DMS53 treated with DMSO at 0.1 percent for 48 hours (cell line): ENCODE measurements at regions not wholly inside any gene's neighbourhood (a gene's known extent, or its start where the extent isn't known, plus 50 kb on each side); places are given as distances from the start of the nearest gene placed in this dataset.
"Not testable (repeated sequence)": the region's sequence is repeated elsewhere in the genome, so short reads cannot be mapped to it uniquely, and the experiment has no call there.

Experiments
- DNase-seq: peaks from one replicate; lab custom pipeline; 2025; ENCODE audit not compliant: unreplicated experiment; lab: John Stamatoyannopoulos, UW

DNA sequence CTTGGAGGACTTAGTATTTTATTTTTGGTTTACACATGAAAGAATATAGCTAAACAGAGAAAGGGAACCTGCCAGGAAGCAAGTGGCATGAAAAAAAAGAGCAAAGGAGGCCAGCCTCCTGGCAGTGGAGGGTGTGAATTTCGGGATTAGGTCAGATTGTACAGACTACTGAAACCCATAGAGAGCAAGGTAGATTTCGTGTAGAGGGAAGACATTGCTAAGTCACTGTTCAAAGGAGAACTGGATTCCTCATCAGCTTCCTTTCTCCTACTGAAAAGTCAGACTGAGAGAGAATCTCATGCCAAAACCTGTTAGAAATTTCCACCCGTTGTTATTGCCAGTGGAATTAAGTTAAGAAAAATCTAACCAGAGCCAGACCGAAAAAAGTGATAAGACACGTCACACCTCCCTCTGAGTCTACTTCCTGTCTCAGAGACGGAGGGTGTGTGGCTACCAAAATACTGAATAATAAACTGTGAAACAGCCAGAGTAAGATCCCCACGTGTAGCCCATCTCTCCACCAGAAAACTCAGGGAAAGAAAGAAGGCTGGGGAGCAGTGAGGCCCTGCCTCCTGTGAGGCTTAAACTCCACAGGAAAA lies 118.8 kb downstream of the SKIDA1 start:
- no peak for DNase-seq

DNA sequence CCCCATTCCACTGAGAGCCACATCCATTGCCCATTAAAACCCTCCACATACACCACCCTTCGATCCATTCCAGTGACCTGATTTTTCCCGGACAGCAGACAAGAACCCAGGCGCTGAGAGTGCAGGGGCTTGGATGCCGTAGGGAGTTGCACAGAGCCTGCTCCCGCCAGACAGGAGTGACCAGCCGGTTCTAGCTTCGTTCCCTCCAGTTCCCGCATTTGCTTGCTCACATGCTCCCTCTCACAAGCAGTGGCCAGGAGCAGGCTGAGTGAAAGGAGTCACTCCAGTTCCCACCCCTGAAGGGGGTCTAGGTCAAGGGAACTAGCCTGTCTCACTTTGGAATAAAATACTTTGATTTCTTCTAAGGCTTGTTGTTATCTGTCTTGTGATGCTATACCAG lies 119.5 kb downstream of the SKIDA1 start:
- no peak for DNase-seq

DNA sequence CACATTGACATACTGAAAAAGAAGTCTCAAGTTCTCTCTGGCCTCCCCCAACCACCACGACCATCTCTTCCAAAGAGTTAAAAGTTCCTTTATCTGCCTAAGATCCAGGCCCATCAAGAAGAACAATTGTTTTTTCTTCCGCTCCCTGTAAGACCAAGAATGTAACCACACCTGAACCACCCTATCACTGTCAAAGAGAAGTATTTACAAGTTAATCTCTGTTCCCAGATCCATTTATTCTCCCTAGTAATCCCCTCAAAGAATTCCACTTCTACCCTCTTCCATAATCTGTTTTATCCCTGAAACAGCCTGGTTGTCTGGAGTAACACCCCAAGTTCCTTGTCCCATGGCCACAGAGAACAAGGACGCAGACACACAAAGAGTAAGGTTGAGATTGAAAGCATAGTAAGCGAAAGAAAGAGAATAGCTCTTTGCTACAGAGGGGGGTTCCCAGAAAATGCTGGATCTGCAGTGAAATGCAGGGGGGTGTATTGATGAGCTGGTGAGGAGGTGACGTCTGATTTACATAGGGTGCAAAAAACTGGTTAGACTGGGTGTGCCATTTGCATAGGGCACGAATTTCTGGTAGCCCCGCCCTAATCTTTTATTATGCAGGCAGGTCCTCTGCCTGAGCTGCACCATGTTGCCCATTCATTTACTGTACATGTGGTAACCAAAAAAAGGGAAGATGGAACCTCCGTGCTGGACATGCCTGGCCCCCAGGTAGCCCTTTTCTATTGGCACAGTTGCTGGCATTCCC lies 122.0 kb downstream of the SKIDA1 start:
- DNase-seq, result no peak

DNA sequence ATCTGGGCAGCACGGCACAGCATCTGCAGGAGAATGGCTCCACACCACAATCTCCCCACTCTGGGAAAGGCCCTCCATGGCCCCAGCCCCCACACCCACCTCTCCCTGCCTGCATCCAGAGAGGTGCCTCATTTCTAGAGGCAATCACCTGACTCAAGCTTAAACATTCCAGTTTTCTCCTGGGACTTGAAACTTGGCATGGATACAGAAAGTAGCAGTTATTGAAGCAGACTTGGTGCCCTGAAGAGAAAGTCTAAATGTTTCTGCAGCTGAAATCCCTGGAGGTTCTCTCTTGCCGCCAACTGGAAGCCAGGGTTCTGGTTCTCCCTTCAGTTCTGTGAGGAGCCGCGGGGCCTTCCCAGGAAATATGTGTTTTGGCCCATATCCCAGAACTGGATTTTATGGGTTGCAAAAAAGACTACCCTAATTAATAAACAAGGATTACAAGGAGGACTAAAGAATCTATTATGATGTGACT lies 122.8 kb downstream of the SKIDA1 start:
- no peak for DNase-seq

DNA sequence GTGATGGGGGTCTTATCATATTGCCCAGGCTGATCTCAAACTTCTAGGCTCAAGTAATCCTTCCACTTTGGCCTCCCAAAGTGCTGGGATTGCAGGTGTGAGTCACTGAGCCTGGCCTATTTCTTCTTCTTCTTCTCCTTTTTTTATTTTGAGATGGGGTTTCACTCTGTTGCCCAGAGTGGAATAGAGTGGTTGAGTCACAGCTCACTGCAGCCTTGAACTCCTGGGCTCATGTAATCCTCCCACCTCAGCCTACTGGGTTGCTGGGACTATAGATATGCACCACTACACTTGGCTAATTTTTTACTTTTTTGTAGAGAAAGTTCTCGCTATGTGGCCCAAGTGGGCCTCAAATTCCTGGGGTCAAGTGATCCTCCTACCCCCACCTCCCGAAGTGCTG lies 124.3 kb downstream of the SKIDA1 start:
- DNase-seq, result no peak

DNA sequence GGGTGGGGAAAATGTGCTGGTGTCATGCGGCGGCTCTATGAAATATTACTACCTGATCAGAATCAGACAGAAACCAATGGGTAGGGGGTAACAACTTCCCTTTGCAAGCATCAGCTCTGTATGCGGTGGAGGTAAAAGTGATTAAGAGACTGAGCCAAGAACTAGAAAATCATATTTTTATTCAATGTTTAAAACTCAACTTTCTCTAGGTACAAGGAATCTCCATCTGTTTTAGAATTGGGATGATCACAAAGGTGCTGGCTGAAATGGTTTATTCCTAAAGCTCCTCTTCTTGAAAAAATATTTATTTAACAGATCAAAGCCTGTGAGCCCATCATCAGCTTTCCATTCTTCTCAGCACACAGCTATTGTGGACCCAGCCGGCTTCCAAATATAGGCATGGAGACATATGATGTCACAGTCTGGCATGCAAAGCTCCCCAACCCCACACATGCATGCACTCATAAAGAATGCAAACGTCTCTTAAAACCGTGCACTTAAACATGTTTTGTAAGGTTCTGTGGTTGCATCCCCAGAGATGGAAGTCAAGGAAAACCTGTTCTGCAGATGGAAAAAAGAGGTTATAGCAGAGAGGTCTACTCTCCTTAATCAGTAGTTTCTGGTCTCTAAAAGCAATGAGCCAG lies 126.0 kb downstream of the SKIDA1 start:
- peak; percentile 91 for DNase-seq

DNA sequence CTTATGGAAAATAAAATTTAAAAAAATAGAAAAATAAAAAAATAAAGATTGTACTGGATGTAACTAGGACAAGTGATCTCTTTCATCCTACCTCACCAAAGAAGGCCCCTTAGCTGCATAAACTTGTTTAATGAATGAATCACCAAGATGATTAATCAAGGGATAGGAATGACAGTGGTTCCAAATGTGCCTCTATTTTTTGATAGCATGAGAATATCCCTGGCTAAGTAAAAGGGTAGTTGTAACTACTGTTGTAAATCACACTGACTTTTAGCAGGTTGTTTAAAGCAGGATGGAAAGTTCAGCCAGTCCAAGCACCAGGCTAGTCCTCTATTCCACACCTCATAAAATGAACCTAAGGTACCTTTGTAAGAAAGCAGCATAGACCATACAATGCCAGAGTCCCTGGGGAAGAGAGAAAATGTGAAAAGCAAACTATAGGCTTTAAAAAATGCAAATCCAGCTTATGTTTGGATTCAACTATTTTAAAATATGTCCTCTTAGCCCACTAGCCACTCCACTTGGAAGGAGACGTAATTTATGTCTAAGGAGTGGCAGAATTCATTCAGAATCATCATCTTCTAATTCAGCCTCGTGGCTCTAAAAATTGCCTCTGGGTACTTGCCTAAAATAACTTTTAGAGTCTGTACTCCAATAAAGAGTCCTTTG lies 126.8 kb downstream of the SKIDA1 start:
- peak; percentile 4 for DNase-seq

DNA sequence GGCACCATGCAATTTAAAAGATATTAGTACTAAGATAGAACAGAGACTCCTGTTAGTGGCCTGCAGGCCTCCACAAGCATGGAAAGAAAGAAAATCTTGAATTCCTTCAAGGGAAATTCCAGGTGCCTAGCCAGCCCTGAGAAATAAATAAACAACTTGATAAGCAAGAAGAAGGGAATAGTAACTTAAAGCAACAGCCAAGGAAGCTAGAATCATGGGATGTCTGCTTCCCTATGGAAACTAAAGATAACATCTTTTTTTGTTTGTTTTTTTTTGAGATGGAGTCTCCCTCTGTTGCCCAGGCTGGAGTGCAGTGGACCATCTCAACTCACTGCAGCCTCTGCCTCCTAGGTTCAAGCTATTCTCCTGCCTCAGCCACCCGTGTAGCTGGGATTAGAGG lies 128.6 kb downstream of the SKIDA1 start:
- DNase-seq, result no peak

DNA sequence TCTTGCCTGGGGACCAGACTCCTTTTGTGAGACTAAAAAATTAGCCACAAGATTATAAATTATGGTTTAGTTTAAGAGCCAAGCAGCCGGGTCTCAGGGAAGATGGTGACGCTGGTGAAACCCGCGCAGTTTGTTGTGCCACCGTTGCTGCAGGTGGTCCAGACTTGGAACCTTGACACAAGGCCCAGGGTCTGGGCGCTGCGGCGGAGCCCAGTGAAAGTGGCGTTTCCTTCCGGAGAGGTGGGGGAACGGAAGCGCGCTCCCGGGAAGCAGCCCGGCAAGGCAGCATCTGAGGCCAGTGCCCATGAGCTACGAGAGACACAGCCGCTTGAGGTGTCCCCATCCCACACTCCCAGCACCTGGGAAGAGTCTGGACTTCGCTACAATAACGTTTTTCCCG lies 131.6 kb downstream of the SKIDA1 start:
- no peak for DNase-seq

DNA sequence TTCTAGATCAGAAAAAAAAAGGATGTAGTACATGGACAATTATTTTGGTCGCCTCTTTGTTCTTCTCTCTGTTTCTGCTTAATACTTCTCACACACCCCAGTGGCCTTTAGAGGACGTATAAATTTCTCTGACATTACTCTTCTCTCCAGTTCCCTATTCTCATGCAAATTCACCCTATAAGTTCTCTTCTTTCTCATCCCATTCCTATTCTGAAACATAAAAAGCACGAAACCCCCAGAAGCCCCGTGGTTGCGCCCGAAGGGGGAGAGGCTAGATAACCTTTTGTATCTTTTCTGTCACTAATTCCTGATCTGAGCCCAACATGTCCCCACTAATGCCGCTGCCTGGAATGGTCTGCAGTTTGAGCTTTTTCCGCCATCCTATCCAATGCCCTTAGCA lies 136.9 kb downstream of the SKIDA1 start:
- DNase-seq, result no peak

DNA sequence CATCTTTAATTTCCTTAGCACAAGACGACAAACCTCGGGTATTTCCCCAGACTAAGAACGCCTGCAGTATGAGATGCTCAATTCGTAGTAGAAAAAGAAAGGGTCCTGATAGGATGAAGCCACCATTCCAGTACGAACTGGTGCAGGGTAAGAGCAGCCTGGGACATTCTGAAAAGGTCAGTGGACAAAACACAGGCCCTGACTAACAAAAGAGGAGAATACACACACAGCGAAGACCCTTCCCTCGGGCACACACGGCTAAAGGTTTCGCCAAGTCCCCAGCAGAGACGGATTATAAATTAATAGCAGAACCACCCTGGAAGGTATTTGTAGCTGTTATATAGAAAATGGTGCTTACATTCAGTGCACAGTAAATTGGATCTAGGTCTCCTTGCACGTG lies 137.6 kb downstream of the SKIDA1 start:
- no peak for DNase-seq

DNA sequence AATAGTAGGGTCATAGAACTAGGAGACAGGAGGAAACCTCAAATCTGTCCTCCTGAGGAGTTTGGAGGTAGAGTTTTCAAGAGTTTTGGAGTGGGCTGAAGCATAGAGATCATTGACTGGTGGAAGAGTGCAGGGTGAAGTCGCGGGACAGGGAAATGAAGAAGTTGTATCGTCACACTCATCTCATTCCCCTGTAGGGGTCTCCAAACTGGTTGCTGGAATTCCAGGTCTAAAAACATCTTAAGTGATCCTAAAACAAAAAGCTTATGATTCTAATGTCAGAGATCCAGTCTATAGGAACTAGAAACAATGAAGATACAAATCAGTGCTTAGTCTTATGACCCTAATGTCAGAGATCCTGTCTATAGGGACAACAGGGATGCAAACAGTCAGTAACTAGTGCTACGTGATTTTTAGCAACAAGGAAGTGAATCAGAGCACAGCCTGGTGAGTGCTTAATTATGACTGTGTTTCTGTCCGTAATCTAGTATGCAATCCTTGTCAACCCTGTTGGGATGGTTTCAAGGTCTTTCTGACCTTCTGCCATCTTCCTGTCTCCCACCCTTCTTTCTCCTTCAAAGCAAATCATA lies 139.4 kb downstream of the SKIDA1 start:
- no peak for DNase-seq

DNA sequence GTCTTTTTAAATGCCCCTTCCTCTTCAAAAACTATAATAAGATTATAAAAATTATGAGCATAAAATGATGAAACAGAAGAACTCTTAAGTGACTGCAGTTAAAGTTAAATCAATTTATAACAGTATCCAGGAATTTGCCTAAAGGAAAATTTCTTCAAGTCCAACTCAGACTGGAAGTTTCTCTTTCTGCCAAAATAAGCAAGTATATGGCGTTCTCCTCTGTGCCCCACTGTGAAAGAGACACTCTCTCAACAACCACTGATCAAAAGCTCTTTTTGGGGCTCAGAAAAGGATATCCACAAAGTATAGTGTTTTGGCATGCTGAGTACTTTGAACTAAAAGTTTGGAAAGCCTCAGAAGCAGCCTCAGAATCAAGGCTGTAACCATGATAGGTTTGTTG lies 139.9 kb downstream of the SKIDA1 start:
- DNase-seq, result no peak

DNA sequence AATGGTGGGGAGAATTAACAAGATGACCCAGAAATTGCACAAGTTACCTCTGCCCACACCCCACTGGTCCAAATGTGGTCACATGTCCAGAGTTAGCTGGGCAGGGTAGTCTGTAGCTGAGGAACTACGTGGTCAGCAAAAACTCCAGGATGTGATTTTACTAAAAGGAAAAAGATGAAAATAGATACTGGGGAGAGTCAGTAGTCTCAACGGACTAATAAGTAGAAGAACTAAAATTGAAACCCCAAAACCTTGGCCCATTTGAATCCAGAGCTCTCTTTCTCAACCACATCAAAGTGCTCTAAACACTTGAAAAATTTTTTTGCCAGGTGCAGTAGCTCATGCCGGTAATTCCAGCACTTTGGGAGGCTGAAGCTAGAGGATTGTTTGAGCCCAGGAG lies 146.3 kb downstream of the SKIDA1 start:
- no peak for DNase-seq

DNA sequence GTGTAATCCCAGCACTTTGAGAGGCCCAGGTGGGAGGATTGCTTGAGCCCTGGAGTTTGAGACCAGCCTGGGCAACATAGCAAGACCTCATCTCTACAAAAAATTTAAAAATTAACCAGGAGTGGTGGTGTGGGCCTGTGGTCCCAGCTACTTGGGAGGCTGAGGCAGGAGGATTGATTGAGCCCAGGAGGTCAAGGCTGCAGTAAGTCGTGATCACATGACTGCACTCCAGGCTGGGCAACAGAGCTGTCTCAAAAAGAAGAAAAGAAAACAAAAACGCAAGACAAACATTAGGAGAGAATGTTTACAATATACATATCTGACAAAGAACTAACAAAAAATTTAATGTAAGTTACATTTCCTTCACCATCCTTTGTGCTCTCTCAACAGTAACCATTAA lies 150.2 kb downstream of the SKIDA1 start:
- DNase-seq, result not testable (repeated sequence)

DNA sequence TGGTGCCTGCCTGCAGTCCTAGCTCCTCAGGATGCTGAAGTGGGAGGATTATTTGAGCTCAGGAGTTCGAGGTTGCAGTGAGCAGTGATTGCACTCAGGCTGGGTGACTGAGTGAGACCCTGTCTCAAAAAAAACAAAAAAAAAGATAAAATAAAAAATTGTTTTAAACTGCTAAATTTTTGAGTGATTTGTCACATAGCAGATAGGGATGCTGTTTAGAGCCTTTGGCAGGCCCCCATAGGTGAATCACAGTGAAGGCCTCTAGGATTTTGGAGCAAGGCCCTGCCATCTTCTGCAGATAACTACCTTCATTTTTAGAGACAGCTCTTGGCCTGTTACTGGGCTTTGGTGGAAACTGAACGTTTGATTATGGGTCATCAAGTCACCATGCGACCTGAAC lies 151.6 kb downstream of the SKIDA1 start:
- DNase-seq, result not testable (repeated sequence)

DNA sequence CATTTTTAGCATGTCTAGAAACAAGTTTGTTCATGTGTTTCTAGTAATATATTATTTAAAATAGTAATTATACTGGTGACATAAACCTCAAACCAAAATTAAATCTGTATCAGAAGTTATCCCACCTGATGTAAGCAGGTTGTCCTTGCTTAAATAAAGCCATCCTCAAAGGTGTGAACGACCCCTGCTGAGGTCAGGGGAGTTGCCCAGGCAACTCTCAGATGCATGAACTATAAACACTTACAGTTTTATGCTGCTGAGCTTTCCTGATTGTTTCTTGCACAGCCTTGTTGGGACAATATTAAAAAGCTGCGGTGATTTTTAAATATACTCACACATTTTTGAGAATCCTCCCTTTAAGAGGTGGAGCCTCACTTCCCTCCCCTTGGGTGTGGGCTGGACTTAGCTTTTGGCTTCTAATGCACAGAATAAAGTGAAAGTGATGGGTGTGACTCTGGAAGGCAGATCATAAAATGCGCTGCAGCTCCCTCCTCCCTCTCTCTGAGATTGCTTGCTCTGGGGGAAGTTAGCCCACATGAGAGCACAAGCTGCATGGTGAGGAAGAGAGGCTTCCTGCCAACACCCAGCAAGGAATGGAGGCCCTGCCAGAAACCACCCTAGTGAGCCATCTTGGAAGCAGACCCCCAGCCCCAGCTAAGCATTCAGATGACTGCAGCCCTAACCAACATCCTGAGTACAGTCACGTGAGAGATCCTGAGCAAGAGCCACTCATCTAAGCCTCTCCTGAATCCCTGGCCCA lies 152.7 kb downstream of the SKIDA1 start:
- no peak for DNase-seq

DNA sequence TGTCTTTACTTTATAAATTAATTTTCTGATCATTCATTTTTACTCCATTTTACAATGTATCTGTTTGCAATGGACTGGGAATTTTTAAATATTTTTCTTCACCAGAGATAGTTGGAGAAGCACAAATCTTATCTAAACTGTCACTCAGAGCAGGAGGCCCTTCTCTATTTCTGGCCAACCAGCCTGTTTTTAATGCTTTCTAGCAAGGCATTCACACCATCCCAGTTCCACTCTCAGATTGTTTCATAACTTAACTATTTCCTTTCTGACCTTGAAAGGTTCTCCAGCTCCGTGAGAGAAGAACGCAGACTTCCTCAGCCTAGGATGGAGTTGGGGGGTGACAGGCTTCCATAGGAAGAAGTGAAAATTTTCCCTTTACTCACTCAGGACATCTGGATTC lies 155.8 kb downstream of the SKIDA1 start:
- DNase-seq, result no peak

DNA sequence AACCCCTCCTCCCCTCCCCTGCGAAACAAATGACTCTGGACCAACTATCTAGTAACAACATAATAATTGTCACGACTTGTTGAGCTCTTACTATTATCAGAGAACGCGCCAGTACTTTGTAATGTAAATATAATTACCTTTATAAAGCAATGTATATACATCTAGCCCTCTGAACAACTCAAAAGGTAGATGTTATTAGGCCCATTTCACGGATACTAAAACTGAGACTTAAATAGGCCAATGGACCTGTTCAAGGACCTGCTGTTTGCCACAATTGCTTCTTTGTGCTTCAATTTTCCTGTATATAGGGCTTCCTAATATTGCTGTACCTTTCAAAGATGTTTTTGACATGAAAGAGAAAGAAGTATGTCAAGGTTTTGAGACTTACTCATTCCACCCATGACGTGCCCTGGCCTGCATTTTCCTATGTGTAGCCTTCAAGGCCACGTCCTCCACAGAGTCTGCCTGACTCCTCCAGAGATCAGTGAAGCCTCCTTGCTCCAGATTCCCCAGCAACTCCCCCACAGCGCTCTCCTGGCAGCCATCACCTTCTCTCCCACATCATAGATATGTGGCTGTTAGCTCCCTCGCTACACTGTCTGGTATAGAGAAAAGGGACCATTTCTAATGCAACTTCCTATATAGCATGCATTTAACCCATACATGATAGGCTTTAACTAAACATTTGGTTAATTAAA lies 156.6 kb downstream of the SKIDA1 start:
- no peak for DNase-seq

DNA sequence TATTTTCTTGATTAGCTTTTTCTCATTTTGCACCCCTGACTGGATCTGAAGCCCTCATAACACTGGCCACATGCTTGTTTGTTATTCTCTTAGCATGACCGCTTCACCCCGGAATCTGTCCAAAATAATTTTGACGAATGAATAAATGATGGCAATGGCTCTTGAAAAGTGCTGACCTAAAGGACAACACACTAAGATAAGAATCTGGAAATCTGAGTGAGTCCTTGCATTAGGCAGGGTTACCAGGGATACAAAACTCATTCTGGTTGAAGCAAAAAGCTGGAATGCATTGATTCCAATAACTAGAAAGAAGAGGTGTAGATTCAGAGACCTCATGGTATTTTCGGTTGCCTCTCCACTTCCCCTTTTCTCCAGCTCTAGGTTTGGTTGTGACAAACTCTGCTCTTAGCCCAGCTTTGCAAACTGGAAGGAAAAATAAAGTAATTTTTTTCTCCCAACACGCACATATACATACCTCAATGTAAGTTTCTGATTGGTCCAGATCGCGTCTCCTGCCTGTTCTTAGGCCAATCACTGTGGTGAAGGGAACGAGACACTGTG lies 157.4 kb downstream of the SKIDA1 start:
- DNase-seq, result no peak
